Left ventricle myocardium inferior (tissue), 1 donor: ENCODE measurements at regions not wholly inside any gene's neighbourhood (a gene's known extent, or its start where the extent isn't known, plus 50 kb on each side); places are given as distances from the start of the nearest gene placed in this dataset.

Experiments used
- DNase-seq: peaks from one replicate; pipeline ENCODE4 v3.0.0-alpha.2; 2020
- H3K27ac ChIP-seq: fragments of 200-600 bp; replicated peaks from 2 replicates; pipeline ENCODE4 v1.8.0; 2021
- H3K27me3 ChIP-seq: fragments of 200-600 bp; 2 replicates; pipeline ENCODE4 v1.8.0; 2021; ENCODE audit warnings: low read depth
- H3K36me3 ChIP-seq: fragments of 200-600 bp; 2 replicates; pipeline ENCODE4 v1.8.0; 2021
- H3K4me1 ChIP-seq: fragments of 200-600 bp; 2 replicates; pipeline ENCODE4 v1.8.0; 2021
- H3K4me3 ChIP-seq: fragments of 200-600 bp; 2 replicates; pipeline ENCODE4 v1.8.0; 2021; ENCODE audit warnings: mild to moderate bottlenecking, moderate library complexity
- H3K9me3 ChIP-seq: fragments of 200-600 bp; replicated peaks from 2 replicates; pipeline ENCODE4 v1.8.0; 2021
- CTCF ChIP-seq: fragments of 200-600 bp; IDR thresholded peaks from 2 replicates; pipeline ENCODE4 v1.8.0; 2021; ENCODE audit warnings: antibody characterized with exemption, mild to moderate bottlenecking, borderline replicate concordance
- intact Hi-C: fragments of 100-400 bp; cut with micrococcal nuclease; formaldehyde crosslinking; loops from one replicate; pipeline ENCODE4 v1.11.0; 2022
- donor health status: DM: no; HTN: yes; CAD: no; lungs with severe emphysema.

DNA sequence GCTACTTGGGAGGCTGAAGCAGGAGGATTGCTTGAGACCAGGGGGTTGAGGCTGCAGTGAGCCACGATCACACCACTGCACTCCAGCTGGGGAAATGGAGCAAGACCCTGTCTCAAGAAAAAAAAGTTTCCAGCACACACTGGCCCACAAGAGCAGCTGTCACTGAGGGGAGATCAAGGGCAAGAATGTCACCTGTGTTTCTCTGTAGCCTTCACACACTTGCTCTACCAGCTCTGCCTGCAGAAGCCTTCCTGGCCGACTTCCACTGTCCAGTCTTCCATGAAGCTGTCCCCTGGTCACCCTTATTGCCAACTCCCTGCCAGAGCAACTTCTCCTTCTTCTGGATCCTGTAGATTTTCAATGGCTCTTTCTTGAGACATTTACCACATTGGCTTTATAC lies 158.0 kb downstream of the KCTD15 start:
- no peak for TF ChIP-seq CTCF
- Histone ChIP-seq H3K27ac (no peak overlapping the region), H3K4me1 (no peaks in the 10 kb centered on the region), H3K36me3 (no peaks in the 10 kb centered on the region), H3K27me3 (peaks cover 44% of the 10 kb centered on the region), H3K4me3 (no peak overlapping the region), H3K9me3 (no peaks in the 10 kb centered on the region)
- intact Hi-C loops = no loop called here
- no peak for DNase-seq

DNA sequence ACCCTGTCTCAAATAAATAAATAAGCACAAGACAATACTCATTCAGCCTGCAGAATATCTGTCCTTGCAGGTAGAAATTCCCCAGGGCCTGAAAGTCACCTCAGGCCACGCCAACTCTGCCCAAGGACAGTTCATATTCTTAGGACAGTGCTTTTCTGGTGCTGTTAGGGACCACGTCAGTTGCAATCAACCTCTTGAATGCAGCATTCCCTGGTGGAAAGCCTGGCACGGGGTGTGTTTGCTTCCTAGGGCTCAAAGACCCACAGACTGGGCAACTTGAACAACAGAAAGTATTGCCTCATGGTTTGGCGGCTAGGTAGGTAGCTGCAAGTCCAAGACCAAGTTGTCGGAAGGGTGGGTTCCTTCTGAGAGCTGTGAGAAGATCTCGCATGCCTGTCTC lies 160.3 kb downstream of the KCTD15 start:
- H3K4me3 ChIP-seq = no peak overlapping the region
- TF ChIP-seq CTCF = no peak
- no peaks in the 10 kb centered on the region for H3K9me3 ChIP-seq
- no peaks in the 10 kb centered on the region for H3K36me3 ChIP-seq
- no peak overlapping the region for H3K27ac ChIP-seq
- H3K27me3 ChIP-seq = peaks cover 55% of the 10 kb centered on the region
- H3K4me1 ChIP-seq = no peaks in the 10 kb centered on the region
- intact Hi-C loops = no loop called here
- DNase-seq = no peak

GRCh38 chr19:33957804-33958203 lies 161.1 kb downstream of the KCTD15 start:
- Histone ChIP-seq H3K36me3 (no peaks in the 10 kb centered on the region), H3K9me3 (no peaks in the 10 kb centered on the region), H3K27ac (no peak overlapping the region), H3K4me1 (no peaks in the 10 kb centered on the region), H3K4me3 (no peak overlapping the region), H3K27me3 (peaks cover 55% of the 10 kb centered on the region)
- no peak for TF ChIP-seq CTCF
- no peak for DNase-seq
- intact Hi-C loops = no loop called here

DNA sequence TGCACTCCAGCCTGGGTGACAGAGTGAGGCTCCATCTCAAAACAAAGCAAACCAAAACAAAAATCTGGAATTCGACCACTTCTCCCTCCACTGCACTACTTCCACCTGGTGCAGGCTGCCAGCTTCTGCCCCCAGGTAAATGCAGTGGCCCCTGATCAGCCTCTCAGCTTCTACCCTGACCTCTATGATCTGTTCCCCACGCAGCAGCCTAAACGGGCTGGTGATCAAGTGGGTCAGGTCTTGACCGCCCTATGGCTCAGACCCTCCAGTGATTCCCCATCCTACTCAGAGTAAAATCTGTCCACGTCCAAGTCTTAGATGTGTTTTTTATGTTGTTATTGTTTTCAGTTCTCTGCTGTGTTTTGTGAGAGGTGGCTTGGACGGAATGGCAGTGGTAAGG lies 163.9 kb downstream of the KCTD15 start:
- TF ChIP-seq CTCF = no peak
- Histone ChIP-seq H3K4me1 (no peaks in the 10 kb centered on the region), H3K27me3 (peaks cover 42% of the 10 kb centered on the region), H3K9me3 (no peaks in the 10 kb centered on the region), H3K27ac (no peak overlapping the region), H3K36me3 (no peaks in the 10 kb centered on the region), H3K4me3 (no peak overlapping the region)
- intact Hi-C loops = no loop called here
- no peak for DNase-seq

DNA sequence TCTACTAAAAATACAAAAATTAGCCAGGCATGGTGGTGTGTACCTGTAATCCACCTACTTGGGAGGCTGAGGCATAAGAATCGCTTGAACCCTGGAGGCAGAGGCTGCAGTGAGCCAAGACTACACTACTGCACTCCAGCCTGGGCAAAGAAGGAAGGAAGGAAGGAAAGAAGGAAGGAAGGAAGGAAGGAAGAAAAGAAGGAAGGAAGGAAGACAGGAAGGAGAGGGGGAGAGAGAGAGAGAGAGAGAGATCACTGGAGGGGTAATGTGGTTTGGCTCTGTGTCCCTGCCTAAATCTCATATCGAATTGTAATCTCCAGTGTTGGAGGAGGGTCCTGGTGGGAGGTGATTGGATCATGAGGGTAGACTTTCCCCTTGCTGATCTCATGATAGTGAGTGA lies 165.5 kb downstream of the KCTD15 start:
- H3K9me3 ChIP-seq = peaks cover 11% of the 10 kb centered on the region
- no peaks in the 10 kb centered on the region for H3K4me1 ChIP-seq
- no peak for DNase-seq
- H3K27ac ChIP-seq = no peak overlapping the region
- TF ChIP-seq CTCF = no peak
- no peaks in the 10 kb centered on the region for H3K36me3 ChIP-seq
- intact Hi-C loops = no loop called here
- H3K27me3 ChIP-seq = peaks cover 35% of the 10 kb centered on the region
- no peak overlapping the region for H3K4me3 ChIP-seq

DNA sequence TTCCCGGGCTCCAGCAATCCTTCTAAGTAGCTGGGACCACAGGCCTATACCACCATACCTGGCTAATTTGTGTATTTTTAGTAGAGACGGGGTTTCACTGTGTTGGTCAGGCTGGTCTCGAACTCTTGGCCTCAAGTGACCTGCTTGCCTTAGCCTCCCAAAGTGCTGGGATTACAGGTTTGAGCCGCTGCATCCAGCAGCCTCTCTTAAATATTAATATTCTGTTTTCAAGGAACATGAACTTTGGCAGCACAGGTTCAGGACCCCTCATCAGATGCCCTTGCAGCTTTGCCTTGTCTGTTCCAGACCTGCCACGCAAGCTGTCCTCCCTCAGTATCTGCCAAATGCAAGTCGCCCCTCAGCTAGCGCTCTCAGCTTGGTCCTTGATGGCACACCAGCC lies 166.8 kb downstream of the KCTD15 start:
- peaks cover 23% of the 10 kb centered on the region for H3K27me3 ChIP-seq
- H3K4me3 ChIP-seq = no peak overlapping the region
- H3K9me3 ChIP-seq = peaks cover 25% of the 10 kb centered on the region
- H3K4me1 ChIP-seq = no peaks in the 10 kb centered on the region
- no peak for TF ChIP-seq CTCF
- intact Hi-C loops = no loop called here
- H3K27ac ChIP-seq = no peak overlapping the region
- DNase-seq = no peak
- no peaks in the 10 kb centered on the region for H3K36me3 ChIP-seq
